ENCODE measurements at regions not wholly inside any gene's neighbourhood (a gene's known extent, or its start where the extent isn't known, plus 50 kb on each side); places are given as distances from the start of the nearest gene placed in this dataset.

GRCh38 chr1:68780919-68781318 is 284.0 kb upstream of the DEPDC1 start:
- no peak for TF ChIP-seq POLR2A (IDR thresholded peaks at IDR 0.05; ENCODE audit: low read depth, low read length)
- FAIRE-seq: no peak
- no peak for DNase-seq (ENCODE audit: insufficient read length, low spot score)

DNA sequence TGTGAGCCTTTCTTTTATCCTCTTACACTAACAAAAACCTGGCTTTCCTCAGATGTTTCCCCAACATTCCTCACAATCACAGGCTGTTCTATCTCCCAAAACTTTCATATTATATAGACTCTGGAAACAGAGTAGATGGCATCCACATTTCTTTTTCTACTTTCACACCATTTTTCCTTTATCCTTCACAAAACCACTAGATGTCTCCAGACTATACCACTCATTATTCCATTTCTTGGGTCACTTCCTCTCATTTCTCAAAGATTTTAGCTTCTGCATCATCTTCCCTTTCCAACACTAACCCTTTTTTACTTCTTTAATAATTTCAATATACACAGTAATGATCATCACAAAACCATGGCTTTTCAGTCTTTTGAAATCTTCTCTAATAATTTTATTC is 286.0 kb upstream of the DEPDC1 start:
- FAIRE-seq: no peak
- DNase-seq (ENCODE audit: insufficient read length, low spot score): no peak

DNA sequence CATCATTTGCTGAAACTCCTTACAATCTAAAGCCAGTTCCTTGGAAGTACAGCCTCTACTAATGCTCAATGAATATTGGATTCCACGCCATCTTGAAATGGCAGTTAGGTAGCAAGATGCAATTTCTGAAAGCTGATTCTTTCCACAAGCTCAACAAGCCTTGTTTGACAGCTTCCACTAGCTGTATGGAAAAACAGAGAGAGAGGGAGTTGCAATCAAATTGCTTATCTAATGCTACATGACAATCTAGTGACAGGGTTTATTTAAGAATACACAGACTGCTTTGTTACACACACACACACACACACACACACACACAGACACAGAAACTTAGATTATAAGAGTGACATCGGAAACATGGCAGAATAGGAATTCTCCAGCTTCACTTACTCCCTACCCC is 288.4 kb upstream of the DEPDC1 start:
- no peak for DNase-seq (ENCODE audit: insufficient read length, low spot score)
- FAIRE-seq: no peak
- no peak for TF ChIP-seq POLR2A (IDR thresholded peaks at IDR 0.05; ENCODE audit: low read depth, low read length)

More for the DNA sequence above, 286.0 kb upstream of the DEPDC1 start:
- TF ChIP-seq POLR2A (IDR thresholded peaks at IDR 0.05; ENCODE audit: low read depth, low read length): no peak

- FAIRE-seq (no peak), DNase-seq (ENCODE audit: insufficient read length, low spot score) (no peak)
- TF ChIP-seq POLR2A (IDR thresholded peaks at IDR 0.05; ENCODE audit: low read depth, low read length): no peak
These were observed 291.9 kb upstream of the DEPDC1 start for GRCh38 chr1:68788762-68789161.

DNA sequence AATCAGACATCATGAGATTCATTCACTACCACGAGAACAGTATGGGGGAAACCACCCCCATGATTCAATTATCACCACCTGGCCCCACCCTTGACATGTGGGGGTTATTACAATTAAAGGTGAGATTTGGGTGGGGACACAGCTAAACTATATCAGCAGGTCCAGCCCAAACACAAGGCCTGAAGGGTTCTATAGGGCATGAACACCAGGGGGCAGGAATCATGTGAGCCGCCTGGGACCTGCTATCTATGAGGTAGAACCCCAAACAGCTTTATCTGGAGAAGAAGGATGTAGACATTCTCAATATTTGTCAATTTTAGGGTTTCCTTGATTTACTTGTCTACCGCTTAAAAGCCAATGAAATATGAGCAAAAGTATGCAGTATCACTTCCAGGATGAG is 294.9 kb upstream of the DEPDC1 start:
- FAIRE-seq (no peak), DNase-seq (ENCODE audit: insufficient read length, low spot score) (no peak)
- TF ChIP-seq POLR2A (IDR thresholded peaks at IDR 0.05; ENCODE audit: low read depth, low read length): no peak

DNA sequence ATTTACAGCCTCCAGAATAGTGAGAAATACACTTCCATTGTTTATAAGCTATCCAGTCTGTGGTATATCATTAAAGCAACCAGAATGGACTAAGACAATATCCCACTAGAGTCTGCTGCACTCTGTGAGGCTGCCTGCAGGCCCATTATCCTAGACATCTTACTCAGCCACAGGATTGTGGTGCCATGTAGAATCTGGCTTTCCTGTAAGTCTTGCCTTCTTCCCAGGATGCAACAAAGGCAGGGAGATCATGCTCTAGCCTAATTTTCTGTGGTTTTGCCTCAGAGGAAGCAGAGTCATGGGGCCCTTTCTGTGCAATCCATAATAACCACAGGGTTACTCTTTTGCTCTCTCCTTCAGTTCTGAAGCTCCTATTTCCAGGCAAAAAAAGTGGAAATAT is 299.1 kb upstream of the DEPDC1 start:
- FAIRE-seq: no peak
- TF ChIP-seq POLR2A (IDR thresholded peaks at IDR 0.05; ENCODE audit: low read depth, low read length): no peak
- no peak for DNase-seq (ENCODE audit: insufficient read length, low spot score)

DNA sequence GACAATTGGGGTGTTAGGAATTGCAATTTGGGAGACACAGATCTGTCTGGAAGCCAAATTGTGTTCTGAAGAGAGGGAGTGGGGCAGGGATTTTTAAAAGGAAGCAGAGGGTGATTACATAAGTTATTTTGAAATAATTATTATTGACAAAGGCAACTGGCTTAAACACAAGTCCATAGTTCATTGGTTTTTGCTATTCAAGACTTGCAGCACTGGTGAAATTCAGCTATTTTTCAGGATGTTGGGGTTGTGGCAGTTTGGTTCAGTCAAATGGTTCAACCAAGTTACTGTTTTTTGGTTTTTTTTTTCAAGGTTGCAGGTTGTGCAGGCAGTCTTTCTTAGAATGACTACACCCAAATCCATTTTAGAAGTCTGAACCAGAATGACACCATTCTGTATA is 300.0 kb upstream of the DEPDC1 start:
- FAIRE-seq (no peak), DNase-seq (ENCODE audit: insufficient read length, low spot score) (no peak)
- no peak for TF ChIP-seq POLR2A (IDR thresholded peaks at IDR 0.05; ENCODE audit: low read depth, low read length)

DNA sequence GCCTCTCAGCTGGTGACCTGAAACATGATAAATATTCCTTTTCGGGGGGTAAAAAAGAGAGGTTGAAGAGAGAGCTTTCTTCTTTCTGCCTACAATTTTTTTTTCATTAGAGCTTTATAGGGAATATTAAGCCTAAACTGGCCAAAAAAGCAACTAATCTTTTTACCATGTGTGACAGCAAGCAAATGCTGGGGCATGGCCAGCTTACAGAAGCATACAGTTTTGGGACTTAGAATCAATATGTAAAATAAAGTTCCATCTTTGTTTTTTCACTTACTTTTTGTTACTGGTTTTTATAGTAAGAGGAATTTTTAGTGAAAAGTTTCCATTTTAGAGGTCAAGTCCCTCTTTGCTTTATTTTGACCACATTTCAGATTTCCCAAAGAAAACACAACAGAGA is 301.2 kb upstream of the DEPDC1 start:
- DNase-seq (ENCODE audit: insufficient read length, low spot score) (no peak), FAIRE-seq (no peak)
- TF ChIP-seq POLR2A (IDR thresholded peaks at IDR 0.05; ENCODE audit: low read depth, low read length): no peak

DNA sequence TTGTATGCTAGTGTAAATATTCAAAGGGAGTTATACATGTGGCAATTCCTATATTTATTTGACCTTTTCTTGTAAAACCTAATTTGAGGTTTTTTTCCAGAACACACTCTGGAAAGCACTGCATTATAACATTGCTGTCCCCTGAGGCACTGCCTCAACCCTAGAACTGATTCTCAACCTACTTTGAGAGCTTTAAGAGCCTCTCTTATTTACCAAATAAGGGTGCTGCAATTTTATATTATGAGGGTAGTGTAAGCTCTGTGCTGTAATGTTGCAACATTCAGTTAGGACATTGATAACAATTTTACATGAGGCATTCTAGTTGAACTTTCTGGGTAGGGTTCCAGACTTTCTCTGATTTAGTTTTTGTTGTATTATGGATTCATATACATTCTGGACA is 302.2 kb upstream of the DEPDC1 start:
- TF ChIP-seq POLR2A (IDR thresholded peaks at IDR 0.05; ENCODE audit: low read depth, low read length): no peak
- no peak for FAIRE-seq
- no peak for DNase-seq (ENCODE audit: insufficient read length, low spot score)

DNA sequence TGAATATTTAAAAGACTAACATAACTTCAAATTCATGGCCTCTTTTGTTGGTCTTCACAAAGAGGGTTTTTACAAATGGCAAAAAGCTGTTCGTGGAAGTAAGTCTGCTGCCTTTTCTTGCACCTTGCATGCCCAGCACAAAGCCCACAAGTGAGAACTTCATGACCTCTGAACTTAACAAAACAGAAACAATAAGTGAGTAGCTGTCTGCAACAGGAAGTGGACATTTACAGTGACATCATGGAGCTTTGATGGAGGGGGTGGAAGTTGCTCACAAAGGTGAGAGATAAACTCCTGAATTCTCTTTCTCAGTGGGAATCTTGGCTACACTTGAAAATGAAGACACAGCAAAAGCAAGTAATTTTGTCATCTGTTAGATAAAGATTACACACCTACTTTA is 303.3 kb upstream of the DEPDC1 start:
- TF ChIP-seq POLR2A (IDR thresholded peaks at IDR 0.05; ENCODE audit: low read depth, low read length): no peak
- FAIRE-seq (no peak), DNase-seq (ENCODE audit: insufficient read length, low spot score) (no peak)

DNA sequence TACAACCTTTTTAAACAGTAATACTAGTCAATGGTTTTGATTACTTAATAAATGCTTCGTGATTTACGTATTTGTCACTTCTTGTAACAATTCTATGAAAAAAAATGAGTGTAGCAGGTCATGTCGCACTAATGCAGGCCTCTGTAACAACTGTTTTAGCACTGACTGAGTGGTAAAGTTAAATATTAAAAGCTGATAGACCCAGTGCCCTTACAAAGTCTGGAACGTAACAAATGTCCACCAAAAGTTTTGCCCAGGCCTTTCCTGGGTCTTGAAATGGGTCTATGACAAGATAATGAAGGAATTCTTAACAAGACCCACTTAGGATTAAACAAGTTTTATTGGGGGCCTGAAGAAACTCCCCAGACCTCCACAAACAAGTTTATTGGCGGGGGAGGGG is 304.6 kb upstream of the DEPDC1 start:
- no peak for FAIRE-seq
- no peak for DNase-seq (ENCODE audit: insufficient read length, low spot score)
- TF ChIP-seq POLR2A (IDR thresholded peaks at IDR 0.05; ENCODE audit: low read depth, low read length): no peak

- DNase-seq (ENCODE audit: insufficient read length, low spot score) (no peak), FAIRE-seq (no peak)
- TF ChIP-seq POLR2A (IDR thresholded peaks at IDR 0.05; ENCODE audit: low read depth, low read length): no peak
These were observed 308.3 kb upstream of the DEPDC1 start for GRCh38 chr1:68805097-68805641.

DNA sequence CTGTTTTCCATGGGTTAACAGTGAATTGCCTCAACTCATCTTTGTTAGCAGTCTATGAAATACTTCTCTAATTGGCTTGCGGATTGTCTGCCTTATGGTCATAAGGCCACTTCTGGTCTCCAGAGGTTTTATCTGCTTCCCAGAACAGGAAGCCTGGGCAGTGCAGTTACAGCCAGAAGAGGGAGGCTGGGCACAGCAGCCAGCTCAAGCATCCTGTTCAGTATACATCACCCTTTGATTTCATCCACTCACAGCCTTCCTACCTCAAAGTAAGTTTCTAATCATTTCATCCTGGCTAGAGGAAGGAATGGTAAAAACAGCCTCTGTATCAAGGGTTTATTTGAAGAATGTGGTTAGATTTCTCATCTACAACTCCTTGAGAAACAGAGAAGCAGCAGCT is 311.5 kb upstream of the DEPDC1 start:
- FAIRE-seq (no peak), DNase-seq (ENCODE audit: insufficient read length, low spot score) (no peak)
- no peak for TF ChIP-seq POLR2A (IDR thresholded peaks at IDR 0.05; ENCODE audit: low read depth, low read length)

DNA sequence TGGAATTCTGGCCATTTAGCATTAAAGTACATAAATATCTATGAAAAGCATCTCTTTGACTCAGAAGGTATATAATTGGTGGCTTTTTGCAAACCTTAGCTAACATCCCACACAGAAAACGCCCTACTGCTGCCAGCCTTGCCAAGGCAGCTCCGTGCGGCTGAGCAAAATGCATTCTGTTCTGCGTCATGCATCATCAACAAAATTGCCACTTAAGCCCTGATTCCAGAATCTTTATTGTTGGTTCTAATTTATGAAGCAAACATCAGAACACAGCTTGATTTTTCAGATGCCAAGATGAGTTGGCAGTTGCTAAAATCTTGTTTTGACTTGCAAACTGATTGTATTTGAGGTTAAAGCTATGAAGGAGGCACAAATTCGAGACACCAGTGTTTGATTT is 314.9 kb upstream of the DEPDC1 start:
- FAIRE-seq: no peak
- DNase-seq (ENCODE audit: insufficient read length, low spot score): no peak
- TF ChIP-seq POLR2A (IDR thresholded peaks at IDR 0.05; ENCODE audit: low read depth, low read length): no peak

GRCh38 chr1:68812333-68812732 is 315.5 kb upstream of the DEPDC1 start:
- DNase-seq (ENCODE audit: insufficient read length, low spot score) (no peak), FAIRE-seq (no peak)
- no peak for TF ChIP-seq POLR2A (IDR thresholded peaks at IDR 0.05; ENCODE audit: low read depth, low read length)

DNA sequence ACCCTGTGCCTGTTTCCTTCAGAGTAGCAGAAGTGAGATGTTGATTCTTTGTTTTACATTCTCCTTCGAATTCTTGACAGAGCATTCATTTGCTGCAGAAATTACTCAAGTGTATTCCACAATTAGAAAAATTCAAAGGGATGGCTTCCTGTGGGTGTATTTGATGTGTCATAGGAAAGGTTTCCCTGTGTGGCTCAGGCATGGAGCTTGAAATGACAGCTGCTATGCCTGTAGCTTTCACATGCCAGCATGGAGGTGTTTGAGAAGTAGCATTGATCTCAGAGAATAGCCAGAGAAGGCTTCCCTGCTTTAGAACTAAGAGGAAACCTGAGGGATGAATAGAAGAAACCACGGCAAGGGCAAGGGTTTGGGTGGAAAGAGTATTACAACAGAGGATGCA is 317.2 kb upstream of the DEPDC1 start:
- no peak for DNase-seq (ENCODE audit: insufficient read length, low spot score)
- no peak for FAIRE-seq
- no peak for TF ChIP-seq POLR2A (IDR thresholded peaks at IDR 0.05; ENCODE audit: low read depth, low read length)

Measured in H54 (cell line).